Activated naive CD8-positive, alpha-beta T cell treated with anti-CD3 and anti-CD28 coated beads for 36 hours (primary cell): ENCODE measurements at regions not wholly inside any gene's neighbourhood (a gene's known extent, or its start where the extent isn't known, plus 50 kb on each side); places are given as distances from the start of the nearest gene placed in this dataset.
A peak's percentile ranks its signal among the peaks of the same experiment; 100 is the strongest.

Source experiments
- DNase-seq: peaks from one replicate; pipeline ENCODE4 v3.0.0; 2021
- H3K27ac Mint-ChIP-seq: one replicate; pipeline ENCODE4 v1.8.0; 2022; ENCODE audit warnings: mild to moderate bottlenecking, moderate library complexity, mixed read lengths
- H3K27me3 Mint-ChIP-seq: one replicate; pipeline ENCODE4 v1.8.0; 2022; ENCODE audit warnings: mild to moderate bottlenecking, mixed read lengths
- H3K36me3 Mint-ChIP-seq: one replicate; pipeline ENCODE4 v1.8.0; 2021; ENCODE audit warnings: mild to moderate bottlenecking, mixed read lengths
- H3K4me1 Mint-ChIP-seq: one replicate; pipeline ENCODE4 v1.8.0; 2021; ENCODE audit warnings: mixed read lengths
- H3K4me3 Mint-ChIP-seq: one replicate; pipeline ENCODE4 v1.8.0; 2022; ENCODE audit warnings: mild to moderate bottlenecking, moderate library complexity, mixed read lengths
- H3K9me3 Mint-ChIP-seq: one replicate; pipeline ENCODE4 v1.8.0; 2022; ENCODE audit warnings: mixed read lengths

- no peaks in the 10 kb centered on the region for H3K9me3 Mint-ChIP-seq
- H3K27me3 Mint-ChIP-seq: peaks cover 11% of the 10 kb centered on the region
- no peak overlapping the region for H3K4me3 Mint-ChIP-seq
- no peaks in the 10 kb centered on the region for H3K36me3 Mint-ChIP-seq
- no peak overlapping the region for H3K27ac Mint-ChIP-seq
- H3K4me1 Mint-ChIP-seq: no peaks in the 10 kb centered on the region
- DNase-seq: no peak
Measured at GRCh38 chr6:165890404-165890735, 227.3 kb upstream of the PDE10A start.

GRCh38 chr6:165889636-165890403 is 226.8 kb upstream of the PDE10A start:
- no peak for DNase-seq
- H3K36me3 Mint-ChIP-seq: no peaks in the 10 kb centered on the region
- H3K4me3 Mint-ChIP-seq: no peak overlapping the region
- H3K9me3 Mint-ChIP-seq: no peaks in the 10 kb centered on the region
- H3K27me3 Mint-ChIP-seq: peaks cover 15% of the 10 kb centered on the region
- peaks cover 5% of the 10 kb centered on the region for H3K4me1 Mint-ChIP-seq
- no peak overlapping the region for H3K27ac Mint-ChIP-seq

GRCh38 chr6:165886169-165886568 is 223.1 kb upstream of the PDE10A start:
- H3K9me3 Mint-ChIP-seq: no peaks in the 10 kb centered on the region
- H3K36me3 Mint-ChIP-seq: no peaks in the 10 kb centered on the region
- peaks cover 9% of the 10 kb centered on the region for H3K4me1 Mint-ChIP-seq
- DNase-seq: no peak
- no peak overlapping the region for H3K27ac Mint-ChIP-seq
- H3K4me3 Mint-ChIP-seq: no peak overlapping the region
- peaks cover 24% of the 10 kb centered on the region for H3K27me3 Mint-ChIP-seq

- peak overlapping the region; percentile 41 for H3K4me3 Mint-ChIP-seq
- DNase-seq: peak; percentile 74
- no peaks in the 10 kb centered on the region for H3K9me3 Mint-ChIP-seq
- H3K36me3 Mint-ChIP-seq: no peaks in the 10 kb centered on the region
- peaks cover 16% of the 10 kb centered on the region for H3K27me3 Mint-ChIP-seq
- H3K27ac Mint-ChIP-seq: peak overlapping the region; percentile 26
- H3K4me1 Mint-ChIP-seq: peaks cover 9% of the 10 kb centered on the region
Measured at GRCh38 chr6:165884813-165885765, 222.0 kb upstream of the PDE10A start.

- Mint-ChIP-seq H3K27me3 (peaks cover 13% of the 10 kb centered on the region), H3K27ac (no peak overlapping the region), H3K4me3 (no peak overlapping the region), H3K36me3 (no peaks in the 10 kb centered on the region), H3K4me1 (peaks cover 9% of the 10 kb centered on the region), H3K9me3 (no peaks in the 10 kb centered on the region)
- DNase-seq: no peak
Measured at GRCh38 chr6:165883851-165884640, 221.0 kb upstream of the PDE10A start.

- H3K27me3 Mint-ChIP-seq: peaks cover 22% of the 10 kb centered on the region
- no peak for DNase-seq
- no peaks in the 10 kb centered on the region for H3K9me3 Mint-ChIP-seq
- no peak overlapping the region for H3K27ac Mint-ChIP-seq
- no peaks in the 10 kb centered on the region for H3K36me3 Mint-ChIP-seq
- H3K4me1 Mint-ChIP-seq: peaks cover 9% of the 10 kb centered on the region
- no peak overlapping the region for H3K4me3 Mint-ChIP-seq
Measured at GRCh38 chr6:165881806-165882205, 218.8 kb upstream of the PDE10A start.

- Mint-ChIP-seq H3K27me3 (peaks cover 29% of the 10 kb centered on the region), H3K4me1 (peaks cover 9% of the 10 kb centered on the region), H3K9me3 (no peaks in the 10 kb centered on the region), H3K4me3 (no peak overlapping the region), H3K36me3 (no peaks in the 10 kb centered on the region), H3K27ac (no peak overlapping the region)
- DNase-seq: no peak
Measured at GRCh38 chr6:165880686-165881085, 217.6 kb upstream of the PDE10A start.

- DNase-seq: no peak
- Mint-ChIP-seq H3K27me3 (peaks cover 33% of the 10 kb centered on the region), H3K9me3 (no peaks in the 10 kb centered on the region), H3K36me3 (no peaks in the 10 kb centered on the region), H3K4me3 (no peak overlapping the region), H3K4me1 (no peaks in the 10 kb centered on the region), H3K27ac (no peak overlapping the region)
Measured at GRCh38 chr6:165877773-165878172, 214.7 kb upstream of the PDE10A start.

- no peak overlapping the region for H3K27ac Mint-ChIP-seq
- H3K36me3 Mint-ChIP-seq: no peaks in the 10 kb centered on the region
- peaks cover 33% of the 10 kb centered on the region for H3K27me3 Mint-ChIP-seq
- DNase-seq: no peak
- H3K4me1 Mint-ChIP-seq: no peaks in the 10 kb centered on the region
- H3K4me3 Mint-ChIP-seq: no peak overlapping the region
- no peaks in the 10 kb centered on the region for H3K9me3 Mint-ChIP-seq
Measured at GRCh38 chr6:165877192-165877591, 214.2 kb upstream of the PDE10A start.

- peaks cover 28% of the 10 kb centered on the region for H3K27me3 Mint-ChIP-seq
- no peaks in the 10 kb centered on the region for H3K4me1 Mint-ChIP-seq
- no peaks in the 10 kb centered on the region for H3K36me3 Mint-ChIP-seq
- DNase-seq: no peak
- no peak overlapping the region for H3K27ac Mint-ChIP-seq
- H3K4me3 Mint-ChIP-seq: no peak overlapping the region
- no peaks in the 10 kb centered on the region for H3K9me3 Mint-ChIP-seq
Measured at GRCh38 chr6:165876588-165876987, 213.5 kb upstream of the PDE10A start.

- Mint-ChIP-seq H3K4me3 (no peak overlapping the region), H3K9me3 (peaks cover 2% of the 10 kb centered on the region), H3K36me3 (no peaks in the 10 kb centered on the region), H3K4me1 (no peaks in the 10 kb centered on the region), H3K27me3 (peaks cover 27% of the 10 kb centered on the region), H3K27ac (no peak overlapping the region)
- DNase-seq: no peak
Measured at GRCh38 chr6:165875946-165876345, 212.9 kb upstream of the PDE10A start.

GRCh38 chr6:165873976-165874375 is 210.9 kb upstream of the PDE10A start:
- H3K9me3 Mint-ChIP-seq: peaks cover 14% of the 10 kb centered on the region
- H3K27me3 Mint-ChIP-seq: peaks cover 27% of the 10 kb centered on the region
- no peaks in the 10 kb centered on the region for H3K36me3 Mint-ChIP-seq
- no peaks in the 10 kb centered on the region for H3K4me1 Mint-ChIP-seq
- H3K27ac Mint-ChIP-seq: no peak overlapping the region
- no peak for DNase-seq
- no peak overlapping the region for H3K4me3 Mint-ChIP-seq

GRCh38 chr6:165872811-165873210 is 209.8 kb upstream of the PDE10A start:
- no peak for DNase-seq
- Mint-ChIP-seq H3K9me3 (peaks cover 19% of the 10 kb centered on the region), H3K4me1 (no peaks in the 10 kb centered on the region), H3K36me3 (no peaks in the 10 kb centered on the region), H3K4me3 (no peak overlapping the region), H3K27ac (no peak overlapping the region), H3K27me3 (peaks cover 23% of the 10 kb centered on the region)

GRCh38 chr6:165872311-165872710 is 209.3 kb upstream of the PDE10A start:
- Mint-ChIP-seq H3K9me3 (peaks cover 19% of the 10 kb centered on the region), H3K4me3 (no peak overlapping the region), H3K27ac (no peak overlapping the region), H3K27me3 (peaks cover 22% of the 10 kb centered on the region), H3K4me1 (no peaks in the 10 kb centered on the region), H3K36me3 (no peaks in the 10 kb centered on the region)
- no peak for DNase-seq

GRCh38 chr6:165871571-165871970 is 208.5 kb upstream of the PDE10A start:
- peaks cover 22% of the 10 kb centered on the region for H3K9me3 Mint-ChIP-seq

More at GRCh38 chr6:165871571-165871970, 208.5 kb upstream of the PDE10A start:
- Mint-ChIP-seq H3K4me3 (no peak overlapping the region), H3K27ac (no peak overlapping the region), H3K36me3 (no peaks in the 10 kb centered on the region), H3K4me1 (no peaks in the 10 kb centered on the region), H3K27me3 (peaks cover 17% of the 10 kb centered on the region)
- no peak for DNase-seq
